ENCODE measurements at regions not wholly inside any gene's neighbourhood (a gene's known extent, or its start where the extent isn't known, plus 50 kb on each side); places are given as distances from the start of the nearest gene placed in this dataset.

GRCh38 chr20:39234520-39235095 is 272.5 kb downstream of the DHX35 start:
- H3K4me3 ChIP-seq: no peak overlapping the region
- H3K27ac ChIP-seq: no peak overlapping the region
- intact Hi-C loops (cut with DNase I): no loop called here
- WGBS, 4 donors: 43 to 55% (median 49%) methylated on average over 5 to 7 of the region's 7 CpGs
- H3K36me3 ChIP-seq: no peaks in the 10 kb centered on the region
- H3K4me1 ChIP-seq: no peaks in the 10 kb centered on the region
- DNase-seq: no peak
- no peaks in the 10 kb centered on the region for H3K9me3 ChIP-seq
- TF ChIP-seq POLR2A (IDR thresholded peaks at IDR 0.05): no peak
- no peak for TF ChIP-seq CTCF (IDR thresholded peaks at IDR 0.05)
- H3K27me3 ChIP-seq: peaks cover 0 to 25% (median 0%) of the 10 kb centered on the region in 9 donors
- ATAC-seq: no peak

- TF ChIP-seq CTCF (IDR thresholded peaks at IDR 0.05) (no peak), POLR2A (IDR thresholded peaks at IDR 0.05) (no peak)
These were observed 271.6 kb downstream of the DHX35 start for GRCh38 chr20:39233755-39234154.

GRCh38 chr20:39227416-39227815 is 265.3 kb downstream of the DHX35 start:
- WGBS, 4 donors: 74 to 85% (median 79%) methylated on average over 7 of the region's 7 CpGs
- ATAC-seq (no peak), DNase-seq (no peak)
- Histone ChIP-seq H3K4me1 (no peaks in the 10 kb centered on the region), H3K9me3 (no peaks in the 10 kb centered on the region), H3K36me3 (no peaks in the 10 kb centered on the region), H3K27me3 (peaks cover 0 to 30% (median 0%) of the 10 kb centered on the region in 9 donors), H3K27ac (no peak overlapping the region), H3K4me3 (no peak overlapping the region)
- intact Hi-C loops (cut with DNase I): no loop called here
- TF ChIP-seq CTCF (IDR thresholded peaks at IDR 0.05): no peak
- no peak for TF ChIP-seq POLR2A (IDR thresholded peaks at IDR 0.05)

More at GRCh38 chr20:39233755-39234154, 271.6 kb downstream of the DHX35 start:
- WGBS, 4 donors: 85 to 89% (median 87%) methylated on average over 4 of the region's 4 CpGs
- intact Hi-C loops (cut with DNase I): no loop called here
- no peak for DNase-seq
- Histone ChIP-seq H3K4me3 (no peak overlapping the region), H3K27ac (no peak overlapping the region), H3K36me3 (no peaks in the 10 kb centered on the region), H3K9me3 (no peaks in the 10 kb centered on the region), H3K4me1 (no peaks in the 10 kb centered on the region), H3K27me3 (peaks cover 0 to 29% (median 0%) of the 10 kb centered on the region in 9 donors)
- ATAC-seq: no peak

- TF ChIP-seq CTCF (IDR thresholded peaks at IDR 0.05): no peak
- TF ChIP-seq POLR2A (IDR thresholded peaks at IDR 0.05): no peak
- WGBS, 4 donors: 78 to 100% (median 91%) methylated on average over 1 of the region's 1 CpG
- H3K4me3 ChIP-seq: no peak overlapping the region
- DNase-seq (no peak), ATAC-seq (no peak)
- H3K9me3 ChIP-seq: no peaks in the 10 kb centered on the region
- no peaks in the 10 kb centered on the region for H3K36me3 ChIP-seq
- H3K27ac ChIP-seq: no peak overlapping the region
- no peaks in the 10 kb centered on the region for H3K4me1 ChIP-seq
- peaks cover 0 to 24% (median 0%) of the 10 kb centered on the region in 9 donors for H3K27me3 ChIP-seq
- intact Hi-C loops (cut with DNase I): no loop called here
These were observed 263.8 kb downstream of the DHX35 start for GRCh38 chr20:39225978-39226377.
